GM12874 (cell line): ENCODE measurements at regions not wholly inside any gene's neighbourhood (a gene's known extent, or its start where the extent isn't known, plus 50 kb on each side); places are given as distances from the start of the nearest gene placed in this dataset.

Source experiments
- TF ChIP-seq, protein P1 (sequence below): IDR thresholded peaks from 2 replicates; pipeline ENCODE4 v1.5.1; 2011; ENCODE audit warnings: low read depth, mild to moderate bottlenecking, control low read depth, low read length, moderate library complexity; ENCODE audit not compliant: insufficient read depth

DNA sequence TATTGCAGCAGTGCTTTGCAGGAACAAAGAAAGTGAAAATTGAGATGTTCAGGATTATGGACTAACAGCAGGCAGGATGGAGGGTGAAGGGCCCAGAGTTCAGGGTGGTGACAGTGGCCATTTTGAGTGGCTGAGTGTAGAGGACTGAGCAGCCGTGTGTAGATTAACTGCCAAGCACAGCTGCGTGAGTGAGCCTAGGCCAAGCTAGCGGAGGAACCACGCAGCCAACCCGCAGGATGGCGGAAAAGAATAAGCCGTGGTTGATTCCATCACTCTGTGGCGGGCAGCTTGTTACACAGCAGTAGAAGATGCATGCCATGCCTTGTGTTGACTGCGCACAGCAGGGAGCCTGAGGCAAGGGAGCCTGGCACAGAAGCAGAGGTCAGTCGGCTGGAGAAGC is 102.5 kb upstream of the KIF26B start:
- TF ChIP-seq, protein P1, sequence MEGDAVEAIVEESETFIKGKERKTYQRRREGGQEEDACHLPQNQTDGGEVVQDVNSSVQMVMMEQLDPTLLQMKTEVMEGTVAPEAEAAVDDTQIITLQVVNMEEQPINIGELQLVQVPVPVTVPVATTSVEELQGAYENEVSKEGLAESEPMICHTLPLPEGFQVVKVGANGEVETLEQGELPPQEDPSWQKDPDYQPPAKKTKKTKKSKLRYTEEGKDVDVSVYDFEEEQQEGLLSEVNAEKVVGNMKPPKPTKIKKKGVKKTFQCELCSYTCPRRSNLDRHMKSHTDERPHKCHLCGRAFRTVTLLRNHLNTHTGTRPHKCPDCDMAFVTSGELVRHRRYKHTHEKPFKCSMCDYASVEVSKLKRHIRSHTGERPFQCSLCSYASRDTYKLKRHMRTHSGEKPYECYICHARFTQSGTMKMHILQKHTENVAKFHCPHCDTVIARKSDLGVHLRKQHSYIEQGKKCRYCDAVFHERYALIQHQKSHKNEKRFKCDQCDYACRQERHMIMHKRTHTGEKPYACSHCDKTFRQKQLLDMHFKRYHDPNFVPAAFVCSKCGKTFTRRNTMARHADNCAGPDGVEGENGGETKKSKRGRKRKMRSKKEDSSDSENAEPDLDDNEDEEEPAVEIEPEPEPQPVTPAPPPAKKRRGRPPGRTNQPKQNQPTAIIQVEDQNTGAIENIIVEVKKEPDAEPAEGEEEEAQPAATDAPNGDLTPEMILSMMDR, result no peak

- TF ChIP-seq, protein P1, result no peak
These were observed 103.2 kb upstream of the KIF26B start for GRCh38 chr1:245051349-245052221.

- TF ChIP-seq, protein P1, result no peak
These were observed 108.0 kb upstream of the KIF26B start for GRCh38 chr1:245046769-245047168.

DNA sequence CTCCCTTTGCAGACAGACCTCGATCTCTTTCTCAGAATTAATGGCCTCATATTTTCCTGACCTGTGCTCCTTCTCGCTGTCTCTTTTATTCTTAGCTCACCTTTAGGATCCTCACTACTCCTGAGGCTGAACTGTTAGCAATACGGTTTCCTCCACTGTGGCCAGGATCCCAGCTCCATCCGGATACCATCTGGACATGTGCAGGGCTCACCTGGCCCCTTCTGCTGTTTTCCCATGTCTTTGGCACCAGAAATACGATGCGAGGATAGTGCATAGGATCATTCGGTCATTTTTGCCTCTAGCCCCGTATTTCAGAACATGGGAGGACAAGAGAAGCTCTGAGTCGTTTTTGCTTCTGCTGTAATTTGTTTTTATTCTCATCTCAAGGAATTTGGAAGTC is 108.5 kb upstream of the KIF26B start:
- TF ChIP-seq, protein P1, result no peak

- TF ChIP-seq, protein P1, result no peak
These were observed 109.5 kb upstream of the KIF26B start for GRCh38 chr1:245045087-245045881.

GRCh38 chr1:245043611-245043940 is 111.2 kb upstream of the KIF26B start:
- TF ChIP-seq, protein P1, result no peak

- TF ChIP-seq, protein P1, result no peak
These were observed 113.6 kb upstream of the KIF26B start for GRCh38 chr1:245041058-245041698.
